Panc1 (cell line): ENCODE measurements at regions not wholly inside any gene's neighbourhood (a gene's known extent, or its start where the extent isn't known, plus 50 kb on each side); places are given as distances from the start of the nearest gene placed in this dataset.

ENCODE experiments used
- ATAC-seq: fragments of 200-7000 bp; cut with Tn5 transposase; 2 replicates; pipeline ENCODE4 v1.9.1; 2020; ENCODE audit warnings: mild to moderate bottlenecking, moderate library complexity
- BruUV-seq: library from RNA; stranded (reverse); fragments of 400-500 nt; replicated peaks from 2 replicates; lab custom pipeline; 2021; lab: Mats Ljungman, UMichigan
- CTCF ChIA-PET: fragments of 300-600 bp; sonication (Branson Sonifier 250); formaldehyde crosslinking; loops from one replicate; lab custom pipeline; 2022; ENCODE audit warnings: antibody characterized with exemption; lab: Charles Lee
- POLR2A ChIA-PET: fragments of 300-600 bp; sonication (Branson Sonifier 250); formaldehyde crosslinking; loops from one replicate; lab custom pipeline; 2022; ENCODE audit warnings: antibody characterized with exemption; lab: Charles Lee
- DNase-seq: peaks from one replicate; pipeline ENCODE4 v3.0.0-alpha.2; 2010; ENCODE audit warnings: low read depth, low spot score
- H3K27ac ChIP-seq: 2 replicates; pipeline ENCODE4 v1.5.1; 2011; ENCODE audit warnings: mild to moderate bottlenecking, low read length, inconsistent platforms
- H3K27me3 ChIP-seq: fragments of 200-500 bp; sonication (Bioruptor generic); 2 replicates; pipeline ENCODE4 v1.6.0; 2014; ENCODE audit warnings: low read length, inconsistent platforms; ENCODE audit not compliant: control insufficient read depth, insufficient read depth
- H3K36me3 ChIP-seq: fragments of 200-500 bp; sonication (Bioruptor generic); 2 replicates; pipeline ENCODE4 v1.5.1; 2014; ENCODE audit warnings: inconsistent platforms, mild to moderate bottlenecking, low read length, moderate library complexity; ENCODE audit not compliant: control insufficient read depth, insufficient read depth
- H3K4me1 ChIP-seq: 2 replicates; pipeline ENCODE4 v1.5.1; 2011; ENCODE audit warnings: inconsistent platforms, mild to moderate bottlenecking, low read length, moderate library complexity; ENCODE audit not compliant: control insufficient read depth, insufficient read depth
- H3K4me3 ChIP-seq, 2 experiments: 2 replicates each; pipeline ENCODE4 v1.5.1; 2011 to 2012; ENCODE audit warnings: low read depth in 2 of 2, low read length in 2 of 2, mild to moderate bottlenecking in 2 of 2, inconsistent platforms in 1 of 2, moderate library complexity in 1 of 2
- H3K9me3 ChIP-seq: fragments of 200-500 bp; sonication (Bioruptor generic); 2 replicates; pipeline ENCODE4 v1.5.1; 2014; ENCODE audit warnings: low read depth, mild to moderate bottlenecking, inconsistent platforms, low read length, moderate library complexity; ENCODE audit not compliant: control insufficient read depth, insufficient read depth
- CTCF ChIP-seq: fragments of 450-650 bp; IDR thresholded peaks from 2 replicates; pipeline ENCODE4 v1.5.1; 2017; ENCODE audit warnings: mild to moderate bottlenecking
- POLR2AphosphoS5 ChIP-seq: IDR thresholded peaks from 2 replicates; pipeline ENCODE4 v1.6.1; 2012; ENCODE audit warnings: mild to moderate bottlenecking, low read depth, low read length, moderate library complexity
- REST ChIP-seq, 2 experiments: IDR thresholded peaks; 2 replicates each; pipeline ENCODE4 v1.6.1; 2011 to 2012; ENCODE audit warnings: low read depth in 2 of 2, control low read depth in 1 of 2, low read length in 1 of 2, mild to moderate bottlenecking in 1 of 2, moderate library complexity in 1 of 2; ENCODE audit not compliant: insufficient read depth in 1 of 2
- SIN3A ChIP-seq: IDR thresholded peaks from 2 replicates; pipeline ENCODE4 v1.6.1; 2012; ENCODE audit warnings: low read depth, mild to moderate bottlenecking, low read length, moderate library complexity, borderline replicate concordance; ENCODE audit not compliant: insufficient read depth
- TCF7L2 ChIP-seq: IDR thresholded peaks from 2 replicates; pipeline ENCODE4 v1.6.1; 2011; ENCODE audit warnings: mild to moderate bottlenecking, low read depth, low read length, inconsistent platforms
- in situ Hi-C: cut with HindIII; loops from 2 replicates; pipeline ENCODE4 v1.10.0; 2016; ENCODE audit warnings: low sequenced_read_pairs, low pct_unique_long_range_greater_than_20kb
- intact Hi-C: fragments of 100-400 bp; cut with micrococcal nuclease; formaldehyde crosslinking; loops from one replicate; pipeline ENCODE4 v1.10.0; 2022; ENCODE audit not compliant: unreplicated experiment

GRCh38 chr4:119745351-119745750, 116.7 kb upstream of the PDE5A start:
- H3K27me3 ChIP-seq, result no peaks in the 10 kb centered on the region
- TF ChIP-seq TCF7L2 (no peak), POLR2AphosphoS5 (no peak)
- ATAC-seq (no peak), DNase-seq (no peak)
- ChIA-PET CTCF (no interaction called here), POLR2A (no interaction called here)
- H3K27ac ChIP-seq, result peak overlapping the region; percentile 81
- BruUV-seq, result no TSS peak
- intact Hi-C loops (no loop called here), in situ Hi-C loops (no loop called here)
- H3K36me3 ChIP-seq, result no peaks in the 10 kb centered on the region
- no peak overlapping the region for H3K4me3 ChIP-seq
- H3K9me3 ChIP-seq, result no peaks in the 10 kb centered on the region
- peaks cover 14% of the 10 kb centered on the region for H3K4me1 ChIP-seq

DNA sequence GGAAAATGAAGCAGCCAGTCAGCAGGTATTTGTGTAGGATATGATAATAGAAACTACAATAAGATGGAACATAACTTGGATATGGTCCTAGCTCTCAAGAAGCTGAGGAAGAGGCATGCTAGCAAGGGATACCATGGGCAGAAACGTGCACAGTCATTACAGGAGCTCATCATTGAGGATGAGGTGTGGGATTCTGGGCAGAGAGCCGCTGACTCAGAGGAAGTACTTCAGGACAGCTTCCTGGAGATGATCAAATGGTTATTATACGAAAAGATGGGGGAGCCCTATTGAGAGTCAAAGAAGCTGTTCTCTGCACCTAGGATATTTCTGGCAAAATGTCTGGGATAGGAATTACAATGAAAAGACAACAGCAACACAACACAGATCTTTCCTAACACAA, 116.0 kb upstream of the PDE5A start:
- H3K4me1 ChIP-seq, result peaks cover 9% of the 10 kb centered on the region
- H3K36me3 ChIP-seq, result no peaks in the 10 kb centered on the region
- ATAC-seq (no peak), DNase-seq (no peak)
- H3K4me3 ChIP-seq, result no peak overlapping the region
- peak overlapping the region; percentile 81 for H3K27ac ChIP-seq
- H3K9me3 ChIP-seq, result no peaks in the 10 kb centered on the region
- no peaks in the 10 kb centered on the region for H3K27me3 ChIP-seq
- ChIA-PET POLR2A (no interaction called here), CTCF (interaction anchor here (0.6 kb wide), 1 partner anchor 236 kb away, joined by 3 read pairs; no protein-coding TSS in a partner anchor)
- no TSS peak for BruUV-seq
- in situ Hi-C loops, result no loop called here
- intact Hi-C loops, result no loop called here
- TF ChIP-seq SIN3A (no peak), POLR2AphosphoS5 (no peak), CTCF (no peak), REST (IDR thresholded peaks at IDR 0.05; ENCODE audit: insufficient read depth in 1 of 2, low read depth in 2 of 2, low read length in 1 of 2) (no peak), TCF7L2 (no peak)

DNA sequence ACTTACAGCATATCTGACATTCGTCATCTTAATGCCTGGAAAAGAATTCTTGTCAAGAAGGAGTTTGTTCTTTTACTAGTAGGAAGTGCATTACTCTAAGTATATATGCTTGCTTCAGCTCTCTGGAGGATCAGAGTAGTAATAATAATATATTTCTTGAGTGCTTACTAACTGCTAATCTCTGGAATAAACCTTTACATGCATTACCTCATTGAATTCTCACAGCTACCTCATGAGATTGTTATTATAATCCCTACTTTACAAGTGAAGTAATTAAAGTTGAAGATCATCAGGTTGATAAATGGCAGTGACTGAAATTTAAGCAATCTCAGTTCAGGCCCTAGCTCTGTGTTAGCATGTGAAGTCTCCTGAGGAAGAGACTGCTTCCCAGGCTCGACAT, 115.0 kb upstream of the PDE5A start:
- in situ Hi-C loops, result no loop called here
- intact Hi-C loops, result no loop called here
- ATAC-seq (no peak), DNase-seq (no peak)
- ChIA-PET CTCF (no interaction called here), POLR2A (no interaction called here)
- no TSS peak for BruUV-seq
- Histone ChIP-seq H3K27ac (peak overlapping the region; percentile 81; the same call in 1 of the 2 replicates), H3K9me3 (no peaks in the 10 kb centered on the region), H3K27me3 (no peaks in the 10 kb centered on the region), H3K36me3 (no peaks in the 10 kb centered on the region), H3K4me3 (no peak overlapping the region), H3K4me1 (peaks cover 5% of the 10 kb centered on the region; the same call in 1 of the 2 replicates)
- TF ChIP-seq POLR2AphosphoS5 (no peak), TCF7L2 (no peak), SIN3A (no peak), CTCF (no peak), REST (IDR thresholded peaks at IDR 0.05; ENCODE audit: insufficient read depth in 1 of 2, low read depth in 2 of 2, low read length in 1 of 2) (no peak)
